D721Med (cell line): ENCODE measurements at regions not wholly inside any gene's neighbourhood (a gene's known extent, or its start where the extent isn't known, plus 50 kb on each side); places are given as distances from the start of the nearest gene placed in this dataset.

ENCODE experiments used
- DNase-seq: peaks from one replicate; pipeline ENCODE4 v3.0.0; 2011; ENCODE audit warnings: low spot score; ENCODE audit not compliant: insufficient read length
- FAIRE-seq: peaks from 2 replicates; lab custom pipeline; 2011; peaks lifted over from hg19 to GRCh38; lab: Jason Lieb, UNC
- TF ChIP-seq, protein P1 (sequence below): IDR thresholded peaks from 2 replicates; pipeline ENCODE4 v1.5.1; 2012; ENCODE audit warnings: mild to moderate bottlenecking, control low read depth; ENCODE audit not compliant: insufficient read depth; ENCODE audit errors: missing control alignments

DNA sequence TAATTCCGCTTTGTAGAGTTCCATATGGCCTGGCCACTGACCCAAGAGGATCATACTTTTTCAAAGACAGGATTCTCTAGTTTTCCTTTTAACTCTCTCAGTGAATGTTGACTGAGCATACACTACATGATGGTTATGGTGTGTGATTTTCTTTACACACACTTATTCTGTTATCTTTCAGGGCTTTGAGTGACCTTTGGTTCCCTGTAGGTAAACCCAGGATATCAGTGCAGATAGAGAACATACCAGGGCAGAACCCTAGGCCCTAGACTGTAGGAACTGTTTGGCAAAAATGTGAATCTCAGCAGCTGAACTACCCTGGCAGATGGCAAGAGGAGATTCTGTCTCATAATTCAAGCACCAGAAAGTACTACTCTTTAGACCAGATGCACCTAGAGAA lies 159.6 kb downstream of the KCNA5 start:
- TF ChIP-seq, protein P1, sequence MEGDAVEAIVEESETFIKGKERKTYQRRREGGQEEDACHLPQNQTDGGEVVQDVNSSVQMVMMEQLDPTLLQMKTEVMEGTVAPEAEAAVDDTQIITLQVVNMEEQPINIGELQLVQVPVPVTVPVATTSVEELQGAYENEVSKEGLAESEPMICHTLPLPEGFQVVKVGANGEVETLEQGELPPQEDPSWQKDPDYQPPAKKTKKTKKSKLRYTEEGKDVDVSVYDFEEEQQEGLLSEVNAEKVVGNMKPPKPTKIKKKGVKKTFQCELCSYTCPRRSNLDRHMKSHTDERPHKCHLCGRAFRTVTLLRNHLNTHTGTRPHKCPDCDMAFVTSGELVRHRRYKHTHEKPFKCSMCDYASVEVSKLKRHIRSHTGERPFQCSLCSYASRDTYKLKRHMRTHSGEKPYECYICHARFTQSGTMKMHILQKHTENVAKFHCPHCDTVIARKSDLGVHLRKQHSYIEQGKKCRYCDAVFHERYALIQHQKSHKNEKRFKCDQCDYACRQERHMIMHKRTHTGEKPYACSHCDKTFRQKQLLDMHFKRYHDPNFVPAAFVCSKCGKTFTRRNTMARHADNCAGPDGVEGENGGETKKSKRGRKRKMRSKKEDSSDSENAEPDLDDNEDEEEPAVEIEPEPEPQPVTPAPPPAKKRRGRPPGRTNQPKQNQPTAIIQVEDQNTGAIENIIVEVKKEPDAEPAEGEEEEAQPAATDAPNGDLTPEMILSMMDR, result no peak
- FAIRE-seq (no peak), DNase-seq (no peak)

DNA sequence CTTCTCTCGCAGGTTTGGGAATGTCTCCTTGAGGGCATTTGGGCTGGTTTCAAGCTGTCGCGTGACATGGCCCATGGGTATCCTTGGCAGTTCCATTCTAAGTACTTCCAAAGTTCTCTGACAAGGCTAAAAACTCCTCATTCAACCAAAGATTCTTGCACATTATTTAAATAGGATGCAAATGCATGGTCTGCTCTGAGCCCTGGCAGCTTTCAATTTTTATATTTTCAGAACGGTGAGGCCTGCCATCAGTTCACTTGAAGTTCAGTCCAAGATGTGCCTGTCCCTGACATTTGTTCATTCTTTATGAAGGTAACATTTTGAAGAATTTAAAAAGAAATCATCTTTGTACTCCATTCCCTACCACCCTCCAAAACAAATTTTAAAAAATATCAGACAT lies 160.0 kb downstream of the KCNA5 start:
- TF ChIP-seq, protein P1, result no peak
- no peak for DNase-seq
- peak; percentile 35 for FAIRE-seq

DNA sequence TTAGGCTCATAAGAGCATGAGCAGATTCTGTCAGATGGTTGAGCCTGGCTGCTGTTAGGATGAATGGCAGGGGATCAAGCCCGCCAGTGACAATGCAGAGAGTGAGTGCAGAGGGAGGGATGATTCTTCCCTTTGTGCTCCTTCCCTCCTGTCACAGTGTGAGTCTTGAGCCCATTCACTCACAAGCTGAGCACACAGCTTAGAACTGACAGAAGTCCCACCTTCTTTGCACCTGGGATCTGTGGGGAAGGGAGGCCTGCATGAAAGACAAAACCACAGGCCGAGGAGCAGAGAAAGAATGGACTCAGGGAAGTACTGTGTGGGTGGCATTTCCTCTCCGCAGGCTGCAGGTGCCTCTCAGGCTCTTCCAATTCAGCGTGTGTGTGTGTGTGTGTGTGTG lies 160.6 kb downstream of the KCNA5 start:
- TF ChIP-seq, protein P1, result no peak
- no peak for FAIRE-seq
- DNase-seq, result peak; percentile 50

DNA sequence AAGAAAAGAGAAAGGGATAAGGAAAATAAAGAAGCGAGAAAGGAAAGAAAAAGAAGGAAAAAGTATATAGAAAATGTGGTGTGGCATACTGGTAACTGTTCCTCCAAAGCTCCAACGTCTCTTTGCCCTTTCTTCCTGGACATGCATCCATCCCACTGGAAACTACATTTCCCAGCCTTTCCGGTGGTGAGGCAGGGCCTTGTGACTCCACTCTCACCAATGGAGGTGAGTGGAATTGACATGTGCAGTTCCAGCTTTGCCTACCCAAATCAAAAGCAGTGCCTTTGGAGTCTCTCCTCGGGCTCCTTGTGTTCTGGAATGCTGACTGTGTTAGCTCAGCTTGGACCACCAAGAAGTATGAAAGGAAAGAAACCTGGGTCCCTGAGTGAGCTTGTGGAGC lies 161.2 kb downstream of the KCNA5 start:
- TF ChIP-seq, protein P1, result no peak
- FAIRE-seq, result no peak
- DNase-seq, result no peak

DNA sequence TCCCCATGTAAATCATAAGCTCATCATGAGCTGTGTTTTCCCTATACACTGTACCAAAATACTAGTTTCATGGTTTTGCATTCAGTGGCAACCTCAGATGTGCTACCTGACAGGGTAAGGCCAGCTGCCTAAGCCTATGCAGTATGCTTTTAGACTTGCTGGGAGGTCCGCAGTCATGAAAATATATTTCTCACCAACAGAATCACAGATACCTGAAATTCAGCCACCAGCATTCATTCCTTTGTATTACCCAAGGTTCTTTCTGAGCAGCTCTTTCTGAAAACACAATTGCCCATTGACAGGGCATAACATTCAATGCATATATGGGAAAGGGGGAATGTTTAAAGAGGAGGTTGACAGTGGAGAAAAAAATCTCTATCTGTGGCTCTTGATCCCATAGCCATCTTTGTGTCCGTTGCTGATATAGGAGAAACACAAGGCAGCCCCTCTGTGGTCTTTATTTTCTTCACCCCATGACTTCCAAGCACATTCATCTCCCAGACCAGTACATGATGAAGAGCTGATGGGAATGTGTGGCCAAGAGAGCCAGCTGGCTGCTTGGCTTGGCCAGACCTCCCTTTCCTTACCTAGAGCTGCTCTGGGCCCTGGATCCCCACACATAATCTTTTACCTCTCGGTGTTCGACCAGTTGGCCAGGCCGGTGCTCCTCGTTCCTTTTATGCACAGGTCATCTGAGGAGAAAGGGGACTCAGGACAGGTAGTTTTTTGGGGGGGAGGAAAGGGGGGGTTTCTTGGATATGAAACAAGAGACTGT lies 162.9 kb downstream of the KCNA5 start:
- TF ChIP-seq, protein P1, result no peak
- FAIRE-seq (no peak), DNase-seq (no peak)

DNA sequence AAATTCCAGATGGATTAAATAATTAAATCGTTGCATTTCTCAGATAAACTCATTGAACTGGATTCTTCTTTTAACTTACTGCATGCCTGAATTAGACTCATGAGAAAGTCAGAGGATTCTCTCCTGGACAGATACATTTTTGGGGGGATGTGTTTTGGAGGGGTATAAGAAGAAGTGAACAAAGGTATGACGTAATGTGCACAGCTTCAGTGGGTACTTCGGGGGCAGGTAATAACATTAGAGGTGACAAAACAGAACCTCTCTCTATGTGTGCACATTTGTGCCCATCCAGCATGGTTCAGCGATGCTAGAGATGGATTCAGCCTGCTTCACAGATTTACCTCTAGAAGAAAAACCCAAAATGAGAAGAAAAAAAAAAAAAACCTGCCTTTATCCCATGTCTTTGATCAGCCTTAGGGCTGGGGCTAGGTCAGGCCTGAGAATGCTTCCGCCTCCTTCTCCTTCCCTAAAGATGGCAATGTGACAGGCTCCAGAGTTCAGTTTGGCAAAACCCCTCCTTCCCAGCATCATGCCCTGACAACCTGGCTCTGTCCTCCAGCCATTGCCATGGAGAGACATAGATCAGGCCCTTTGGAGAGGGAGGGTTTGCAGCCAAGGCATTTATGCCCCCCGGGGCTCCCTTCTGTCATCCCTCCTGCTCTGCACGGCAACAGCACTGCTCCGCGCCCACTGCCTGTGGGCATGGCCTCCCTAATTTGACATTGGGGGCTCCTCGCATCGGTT lies 166.7 kb downstream of the KCNA5 start:
- TF ChIP-seq, protein P1, result no peak
- DNase-seq (no peak), FAIRE-seq (no peak)

DNA sequence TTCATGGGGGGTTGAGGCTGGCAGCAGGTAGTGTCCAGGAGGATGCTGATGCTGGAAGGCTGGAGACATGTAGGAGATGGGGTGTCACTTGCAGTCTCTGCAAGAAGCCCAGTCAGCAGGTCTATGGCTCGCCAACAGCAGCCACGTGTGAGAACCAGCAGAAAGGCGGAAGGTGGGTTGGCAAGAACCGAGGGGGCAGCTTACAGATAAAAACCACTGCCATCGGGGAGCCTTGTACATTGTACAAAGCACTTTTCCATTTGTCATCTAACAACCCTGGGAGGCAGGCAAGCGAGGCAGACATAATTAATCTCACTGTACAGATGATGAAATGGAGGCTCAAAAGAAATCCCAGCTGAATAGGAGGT lies 167.2 kb downstream of the KCNA5 start:
- TF ChIP-seq, protein P1, result no peak
- FAIRE-seq (no peak), DNase-seq (no peak)
